HEK293 (cell line): ENCODE measurements at regions not wholly inside any gene's neighbourhood (a gene's known extent, or its start where the extent isn't known, plus 50 kb on each side); places are given as distances from the start of the nearest gene placed in this dataset.

ENCODE experiments used
- CTCF ChIA-PET: fragments of 350-600 bp; formaldehyde crosslinking; extraction: SDS; loops from one replicate; lab custom pipeline; 2021; ENCODE audit warnings: antibody characterized with exemption; lab: Yijun Ruan, JAX
- POLR2A ChIA-PET: fragments of 300-600 bp; formaldehyde crosslinking; extraction: SDS; loops from one replicate; lab custom pipeline; 2020; ENCODE audit warnings: antibody characterized with exemption, inconsistent platforms; lab: Yijun Ruan, JAX
- H3K27ac ChIP-seq: fragments of 200-500 bp; sonication (Bioruptor generic); 2 replicates; pipeline ENCODE4 v1.5.1; 2014; ENCODE audit warnings: low read depth, low read length, control low read depth, inconsistent platforms; ENCODE audit errors: extremely low read depth
- H3K36me3 ChIP-seq, 2 experiments: fragments of 200-500 bp in 1 of 2; sonication (Bioruptor generic) in 1 of 2; 1 replicate in 1 of 2; 2 replicates in 1 of 2; pipeline ENCODE4 v1.5.1; 2014 to 2017; ENCODE audit warnings: inconsistent platforms in 2 of 2, low read length in 2 of 2; ENCODE audit not compliant: control insufficient read depth in 2 of 2, insufficient read depth in 1 of 2
- H3K4me1 ChIP-seq: fragments of 200-500 bp; sonication (Bioruptor generic); 2 replicates; pipeline ENCODE4 v1.5.1; 2014; ENCODE audit warnings: mild to moderate bottlenecking, low read length, inconsistent platforms; ENCODE audit not compliant: control insufficient read depth, insufficient read depth
- H3K4me3 ChIP-seq: 2 replicates; pipeline ENCODE4 v1.5.1; 2011; ENCODE audit warnings: low read depth, mild to moderate bottlenecking, control low read depth, low read length, moderate library complexity
- H3K9me3 ChIP-seq: fragments of 200-500 bp; sonication (Bioruptor generic); 2 replicates; pipeline ENCODE4 v1.5.1; 2014; ENCODE audit warnings: low read depth, low read length, inconsistent platforms; ENCODE audit not compliant: control insufficient read depth, insufficient read depth
- ATF2 ChIP-seq: fragments of 450-650 bp; formaldehyde crosslinking; IDR thresholded peaks from 2 replicates; pipeline ENCODE4 v1.5.1; 2016; ENCODE audit warnings: missing biosample characterization, missing genetic modification characterization, low read depth
- GLIS2 ChIP-seq: fragments of 450-650 bp; formaldehyde crosslinking; IDR thresholded peaks from 2 replicates; pipeline ENCODE4 v1.5.1; 2016; ENCODE audit warnings: missing biosample characterization, missing genetic modification characterization
- HIC1 ChIP-seq: fragments of 450-650 bp; formaldehyde crosslinking; IDR thresholded peaks from 2 replicates; pipeline ENCODE4 v1.5.1; 2016; ENCODE audit warnings: missing biosample characterization, missing genetic modification characterization
- KLF1 ChIP-seq: fragments of 450-650 bp; formaldehyde crosslinking; IDR thresholded peaks from 2 replicates; pipeline ENCODE4 v1.5.1; 2016; ENCODE audit warnings: missing biosample characterization, missing genetic modification characterization
- PRDM4 ChIP-seq: fragments of 450-650 bp; formaldehyde crosslinking; IDR thresholded peaks from 2 replicates; pipeline ENCODE4 v1.5.1; 2017; ENCODE audit warnings: missing biosample characterization, missing genetic modification characterization
- ZBTB1 ChIP-seq: fragments of 450-650 bp; formaldehyde crosslinking; IDR thresholded peaks from 2 replicates; pipeline ENCODE4 v1.5.1; 2016; ENCODE audit warnings: missing biosample characterization, missing genetic modification characterization
- ZBTB21 ChIP-seq: fragments of 450-650 bp; formaldehyde crosslinking; IDR thresholded peaks from 2 replicates; pipeline ENCODE4 v1.5.1; 2017; ENCODE audit warnings: missing biosample characterization, missing genetic modification characterization
- ZBTB44 ChIP-seq: fragments of 450-650 bp; IDR thresholded peaks from 2 replicates; pipeline ENCODE4 v1.5.1; 2018; ENCODE audit warnings: missing biosample characterization, mild to moderate bottlenecking, missing genetic modification characterization
- ZNF169 ChIP-seq: fragments of 450-650 bp; formaldehyde crosslinking; IDR thresholded peaks from 2 replicates; pipeline ENCODE4 v1.5.1; 2016; ENCODE audit warnings: missing biosample characterization, missing genetic modification characterization
- ZNF202 ChIP-seq: fragments of 450-650 bp; formaldehyde crosslinking; IDR thresholded peaks from 2 replicates; pipeline ENCODE4 v1.5.1; 2016; ENCODE audit warnings: missing biosample characterization, missing genetic modification characterization, borderline replicate concordance
- ZNF274 ChIP-seq, 2 experiments: fragments of 200-500 bp in 1 of 2; fragments of 450-650 bp in 1 of 2; sonication (Bioruptor generic) in 1 of 2; formaldehyde crosslinking in 1 of 2; IDR thresholded peaks; 2 replicates each; pipeline versions ENCODE4 v1.5.1 to v1.6.1; 2014 to 2016; ENCODE audit warnings: borderline replicate concordance in 1 of 2, inconsistent platforms in 1 of 2, low read length in 1 of 2, missing biosample characterization in 1 of 2, missing genetic modification characterization in 1 of 2
- ZNF530 ChIP-seq: fragments of 450-650 bp; formaldehyde crosslinking; IDR thresholded peaks from 2 replicates; pipeline ENCODE4 v1.5.1; 2016; ENCODE audit warnings: low read depth, missing biosample characterization, missing genetic modification characterization
- ZNF558 ChIP-seq: fragments of 450-650 bp; formaldehyde crosslinking; IDR thresholded peaks from 2 replicates; pipeline ENCODE4 v1.5.1; 2016; ENCODE audit warnings: missing biosample characterization, missing genetic modification characterization
- ZNF600 ChIP-seq: fragments of 450-650 bp; formaldehyde crosslinking; IDR thresholded peaks from 2 replicates; pipeline ENCODE4 v1.5.1; 2016; ENCODE audit warnings: missing biosample characterization, missing genetic modification characterization
- ZNF623 ChIP-seq: fragments of 450-650 bp; formaldehyde crosslinking; IDR thresholded peaks from 2 replicates; pipeline ENCODE4 v1.5.1; 2016; ENCODE audit warnings: missing biosample characterization, missing genetic modification characterization
- ZNF664 ChIP-seq: fragments of 450-650 bp; formaldehyde crosslinking; IDR thresholded peaks from 2 replicates; pipeline ENCODE4 v1.5.1; 2016; ENCODE audit warnings: missing biosample characterization, missing genetic modification characterization
- ZNF792 ChIP-seq: fragments of 450-650 bp; formaldehyde crosslinking; IDR thresholded peaks from 2 replicates; pipeline ENCODE4 v1.5.1; 2016; ENCODE audit warnings: missing biosample characterization, missing genetic modification characterization

GRCh38 chr2:12579018-12579417 is 137.7 kb upstream of the TRIB2 start (continued):
- TF ChIP-seq ZNF530 (tag by site-specific recombination) (no peak), ZNF202 (tag by site-specific recombination) (no peak), PRDM4 (no peak), GLIS2 (tag by site-specific recombination) (no peak), ZNF792 (tag by site-specific recombination) (no peak), ZNF169 (tag by site-specific recombination) (no peak), ZNF600 (tag by site-specific recombination) (no peak), ZBTB21 (tag by site-specific recombination) (no peak), ZNF623 (tag by site-specific recombination) (no peak), ZNF558 (tag by site-specific recombination) (no peak)
- TF ChIP-seq, all 188 proteins: peak for 0

- H3K36me3 ChIP-seq = no peaks in the 10 kb centered on the region
- no peak for TF ChIP-seq ZNF664 (tag by site-specific recombination)
- no peak for TF ChIP-seq ZNF792 (tag by site-specific recombination)
- TF ChIP-seq ATF2 (tag by site-specific recombination) = no peak
- TF ChIP-seq KLF1 = no peak
- TF ChIP-seq HIC1 (tag by site-specific recombination) = no peak
- ChIA-PET CTCF (no interaction called here), POLR2A (no interaction called here)
- no peak overlapping the region for H3K27ac ChIP-seq
- H3K4me3 ChIP-seq = no peak overlapping the region
- no peaks in the 10 kb centered on the region for H3K4me1 ChIP-seq
- no peaks in the 10 kb centered on the region for H3K9me3 ChIP-seq
These were observed 132.4 kb upstream of the TRIB2 start for GRCh38 chr2:12584338-12584737.

GRCh38 chr2:12585784-12586183 is 131.0 kb upstream of the TRIB2 start:
- H3K4me1 ChIP-seq = no peaks in the 10 kb centered on the region
- CTCF ChIA-PET = interaction anchor here (0.6 to 0.7 kb wide), 3 partner anchors 39 to 271 kb away, joined by 3 read pairs; no protein-coding TSS in a partner anchor
- H3K4me3 ChIP-seq = no peak overlapping the region
- no peak for TF ChIP-seq ZBTB1
- TF ChIP-seq ZBTB44 (tag by site-specific recombination) = no peak
- no peak for TF ChIP-seq KLF1
- TF ChIP-seq ZNF274 (IDR thresholded peaks at IDR 0.05; ENCODE audit: low read length) = no peak
- TF ChIP-seq ZNF274 (tag by site-specific recombination; IDR thresholded peaks at IDR 0.05; ENCODE audit: borderline replicate concordance) = no peak
- no peaks in the 10 kb centered on the region for H3K9me3 ChIP-seq
- no peak overlapping the region for H3K27ac ChIP-seq
- POLR2A ChIA-PET = no interaction called here
- H3K36me3 ChIP-seq = no peaks in the 10 kb centered on the region
